ENCODE measurements at regions not wholly inside any gene's neighbourhood (a gene's known extent, or its start where the extent isn't known, plus 50 kb on each side); places are given as distances from the start of the nearest gene placed in this dataset.

DNA sequence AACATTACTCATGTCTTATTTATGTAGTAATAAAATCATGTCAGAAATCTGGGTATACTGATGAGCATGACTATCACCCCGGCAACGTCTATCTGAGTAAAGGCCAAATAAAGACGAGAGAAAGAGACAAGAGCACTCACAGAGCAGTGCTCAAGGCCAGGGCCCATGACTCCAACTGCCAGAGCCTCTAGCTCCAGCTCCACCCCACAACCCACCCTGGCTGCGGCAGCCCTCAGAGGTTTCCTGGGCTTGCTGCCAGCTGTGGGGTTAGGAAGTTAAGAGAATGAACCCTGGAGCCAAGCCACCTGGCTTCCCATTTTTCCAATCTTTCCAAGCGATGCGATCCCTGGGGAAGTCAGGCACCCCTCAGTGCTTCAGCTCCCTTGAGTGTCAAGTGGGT lies 92.0 kb upstream of the PAX1 start:
- TF ChIP-seq, protein P1, sequence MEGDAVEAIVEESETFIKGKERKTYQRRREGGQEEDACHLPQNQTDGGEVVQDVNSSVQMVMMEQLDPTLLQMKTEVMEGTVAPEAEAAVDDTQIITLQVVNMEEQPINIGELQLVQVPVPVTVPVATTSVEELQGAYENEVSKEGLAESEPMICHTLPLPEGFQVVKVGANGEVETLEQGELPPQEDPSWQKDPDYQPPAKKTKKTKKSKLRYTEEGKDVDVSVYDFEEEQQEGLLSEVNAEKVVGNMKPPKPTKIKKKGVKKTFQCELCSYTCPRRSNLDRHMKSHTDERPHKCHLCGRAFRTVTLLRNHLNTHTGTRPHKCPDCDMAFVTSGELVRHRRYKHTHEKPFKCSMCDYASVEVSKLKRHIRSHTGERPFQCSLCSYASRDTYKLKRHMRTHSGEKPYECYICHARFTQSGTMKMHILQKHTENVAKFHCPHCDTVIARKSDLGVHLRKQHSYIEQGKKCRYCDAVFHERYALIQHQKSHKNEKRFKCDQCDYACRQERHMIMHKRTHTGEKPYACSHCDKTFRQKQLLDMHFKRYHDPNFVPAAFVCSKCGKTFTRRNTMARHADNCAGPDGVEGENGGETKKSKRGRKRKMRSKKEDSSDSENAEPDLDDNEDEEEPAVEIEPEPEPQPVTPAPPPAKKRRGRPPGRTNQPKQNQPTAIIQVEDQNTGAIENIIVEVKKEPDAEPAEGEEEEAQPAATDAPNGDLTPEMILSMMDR (IDR thresholded peaks at IDR 0.05; ENCODE audit: low read length) = no peak
- TF ChIP-seq EZH2 (IDR thresholded peaks at IDR 0.05; ENCODE audit: borderline replicate concordance, low read length) = no peak
